HepG2 (cell line): ENCODE measurements at regions not wholly inside any gene's neighbourhood (a gene's known extent, or its start where the extent isn't known, plus 50 kb on each side); places are given as distances from the start of the nearest gene placed in this dataset.
A peak's percentile ranks its signal among the peaks of the same experiment; 100 is the strongest.

Source experiments
- DMTF1 ChIP-seq: sonication (generic); formaldehyde crosslinking; IDR thresholded peaks from 2 replicates; pipeline ENCODE4 v1.4.0; 2020; ENCODE audit warnings: mild to moderate bottlenecking, missing genetic modification reagents
- DR1 ChIP-seq: sonication (generic); formaldehyde crosslinking; IDR thresholded peaks from 2 replicates; pipeline ENCODE4 v1.8.0; 2021; ENCODE audit warnings: mild to moderate bottlenecking, missing genetic modification reagents, inconsistent platforms
- ETV5 ChIP-seq: IDR thresholded peaks from 2 replicates; pipeline ENCODE4 v1.6.1; 2018; ENCODE audit warnings: missing biosample characterization, missing genetic modification reagents, inconsistent platforms, borderline replicate concordance
- FOXO4 ChIP-seq: sonication (generic); formaldehyde crosslinking; conservative IDR thresholded peaks from 2 replicates; pipeline ENCODE4 v1.8.1; 2023; ENCODE audit warnings: missing genetic modification reagents
- HNRNPK ChIP-seq: fragments of 200-400 bp; formaldehyde crosslinking; IDR thresholded peaks from 2 replicates; pipeline ENCODE4 v1.6.1; 2018; ENCODE audit warnings: low read length, low read depth, moderate library complexity, mild to moderate bottlenecking; ENCODE audit not compliant: poor library complexity, severe bottlenecking
- KLF6 ChIP-seq: IDR thresholded peaks from 2 replicates; pipeline ENCODE4 v1.8.0; 2016; ENCODE audit warnings: missing biosample characterization, missing genetic modification reagents
- MIXL1 ChIP-seq: IDR thresholded peaks from 2 replicates; pipeline ENCODE4 v1.6.1; 2016
- MXI1 ChIP-seq: IDR thresholded peaks from 3 replicates; pipeline ENCODE4 v1.6.1; 2012; ENCODE audit warnings: low read depth, low read length, inconsistent platforms, borderline replicate concordance
- NFYC ChIP-seq: IDR thresholded peaks from 2 replicates; pipeline ENCODE4 v1.6.1; 2016; ENCODE audit warnings: missing genetic modification reagents, missing compliant biosample characterization
- NRL ChIP-seq: sonication (generic); formaldehyde crosslinking; IDR thresholded peaks from 2 replicates; pipeline ENCODE4 v1.5.0; 2020; ENCODE audit warnings: missing genetic modification reagents, mild to moderate bottlenecking, moderate library complexity, borderline replicate concordance
- RFX1 ChIP-seq: fragments of 450-650 bp; IDR thresholded peaks from 2 replicates; pipeline ENCODE4 v1.6.1; 2017
- SMAD9 ChIP-seq: sonication (generic); formaldehyde crosslinking; IDR thresholded peaks from 2 replicates; pipeline ENCODE4 v1.5.1; 2020; ENCODE audit warnings: mild to moderate bottlenecking, missing genetic modification reagents
- USF2 ChIP-seq, 2 experiments: sonication (generic) in 1 of 2; formaldehyde crosslinking in 1 of 2; IDR thresholded peaks; 2 replicates each; pipeline versions ENCODE4 v1.5.1 to v1.6.1; 2011 to 2020; ENCODE audit warnings: borderline replicate concordance in 1 of 2, low read depth in 1 of 2, low read length in 1 of 2, mild to moderate bottlenecking in 1 of 2, missing genetic modification reagents in 1 of 2, moderate library complexity in 1 of 2
- ZNF263 ChIP-seq: sonication (generic); formaldehyde crosslinking; IDR thresholded peaks from 2 replicates; pipeline ENCODE4 v1.4.0; 2020; ENCODE audit warnings: missing genetic modification reagents
- ZNF276 ChIP-seq: sonication (generic); formaldehyde crosslinking; IDR thresholded peaks from 2 replicates; pipeline ENCODE4 v1.4.0; 2020; ENCODE audit warnings: mild to moderate bottlenecking, low read depth, missing genetic modification reagents
- ZNF282 ChIP-seq: fragments of 450-650 bp; IDR thresholded peaks from 2 replicates; pipeline ENCODE4 v1.6.1; 2018; ENCODE audit not compliant: partially characterized antibody
- ZNF724P ChIP-seq: sonication (generic); formaldehyde crosslinking; IDR thresholded peaks from 2 replicates; pipeline ENCODE4 v1.8.0; 2022; ENCODE audit warnings: missing genetic modification reagents, borderline replicate concordance
- ZSCAN12 ChIP-seq: sonication (generic); formaldehyde crosslinking; IDR thresholded peaks from 2 replicates; pipeline ENCODE4 v1.9.0; 2021; ENCODE audit warnings: mild to moderate bottlenecking, missing genetic modification reagents
- ZUFSP ChIP-seq: sonication (generic); formaldehyde crosslinking; IDR thresholded peaks from 2 replicates; pipeline ENCODE4 v1.9.0; 2021; ENCODE audit warnings: missing genetic modification reagents, mild to moderate bottlenecking, borderline replicate concordance

- TF ChIP-seq DMTF1 (CRISPR knock-in tag), result no peak
- TF ChIP-seq SMAD9 (CRISPR knock-in tag), result no peak
- TF ChIP-seq RFX1, result no peak; the same call in 1 of the 2 replicates
- peak; percentile 84; the same call in 1 of the 2 replicates for TF ChIP-seq ZNF276 (CRISPR knock-in tag)
- no peak for TF ChIP-seq USF2 (IDR thresholded peaks at IDR 0.05; ENCODE audit: low read depth, low read length)
- no peak for TF ChIP-seq USF2 (CRISPR knock-in tag; IDR thresholded peaks at IDR 0.05; ENCODE audit: borderline replicate concordance)
- peak; percentile 77; the same call in 1 of the 2 replicates for TF ChIP-seq NRL (CRISPR knock-in tag)
- TF ChIP-seq ZUFSP, result no peak
- no peak for TF ChIP-seq MXI1
- TF ChIP-seq NFYC (CRISPR knock-in tag), result no peak
- no peak for TF ChIP-seq DR1
- TF ChIP-seq ZSCAN12, result peak; percentile 84; the same call in 1 of the 2 replicates
- TF ChIP-seq MIXL1, result peak; percentile 61
- peak; percentile 30; the same call in 1 of the 2 replicates for TF ChIP-seq ZNF724P (CRISPR knock-in tag)
- TF ChIP-seq HNRNPK, result no peak
- peak; percentile 76; the same call in 1 of the 2 replicates for TF ChIP-seq KLF6 (CRISPR knock-in tag)
- TF ChIP-seq ETV5, result peak; percentile 99
- no peak for TF ChIP-seq ZNF282
- peak; percentile 65 for TF ChIP-seq ZNF263 (CRISPR knock-in tag)
- TF ChIP-seq FOXO4, result no peak
Observed at GRCh38 chr4:123505095-123506010, 108.8 kb downstream of the SPRY1 start (continued).
